SH-SY5Y (cell line): ENCODE measurements at regions not wholly inside any gene's neighbourhood (a gene's known extent, or its start where the extent isn't known, plus 50 kb on each side); places are given as distances from the start of the nearest gene placed in this dataset.

ENCODE experiments used
- GATA2 ChIP-seq: IDR thresholded peaks from 2 replicates; pipeline ENCODE4 v1.6.1; 2011; ENCODE audit warnings: mild to moderate bottlenecking, low read depth, low read length
- GATA3 ChIP-seq: IDR thresholded peaks from 2 replicates; pipeline ENCODE4 v1.6.1; 2011; ENCODE audit warnings: low read depth, mild to moderate bottlenecking, low read length, moderate library complexity

GRCh38 chr14:39843881-39844280 lies 411.6 kb upstream of the FBXO33 start:
- no peak for TF ChIP-seq GATA2
- no peak for TF ChIP-seq GATA3
